H1 (cell line): ENCODE measurements at regions not wholly inside any gene's neighbourhood (a gene's known extent, or its start where the extent isn't known, plus 50 kb on each side); places are given as distances from the start of the nearest gene placed in this dataset.

ENCODE experiments used
- CTCF ChIA-PET: fragments of 300-600 bp; sonication (Branson Sonifier 250); formaldehyde crosslinking; loops from one replicate; lab custom pipeline; 2021; ENCODE audit not compliant: partially characterized antibody; lab: Charles Lee
- POLR2A ChIA-PET: fragments of 300-600 bp; sonication (Branson Sonifier 250); formaldehyde crosslinking; loops from one replicate; lab custom pipeline; 2021; ENCODE audit warnings: inconsistent platforms; ENCODE audit not compliant: partially characterized antibody; lab: Charles Lee
- DNase-seq, 2 experiments: peaks; one replicate each; pipeline versions ENCODE4 v3.0.0 to v3.0.0-alpha.2; 2010 to 2022; ENCODE audit warnings: low spot score in 2 of 2, low read depth in 1 of 2, mixed read lengths in 1 of 2
- FAIRE-seq: peaks from 2 replicates; lab custom pipeline; 2011; peaks lifted over from hg19 to GRCh38; lab: Jason Lieb, UNC
- H2AFZ ChIP-seq: 2 replicates; pipeline ENCODE4 v1.8.1; 2012; ENCODE audit warnings: low read length, inconsistent platforms
- H2AK5ac ChIP-seq: 2 replicates; pipeline ENCODE4 v1.6.1; 2013; ENCODE audit warnings: low read depth, low read length
- H2BK120ac ChIP-seq: replicated peaks from 2 replicates; pipeline ENCODE3; 2013; ENCODE audit warnings: low read depth, low read length, inconsistent platforms
- H2BK12ac ChIP-seq: 2 replicates; pipeline ENCODE4 v1.6.1; 2013; ENCODE audit warnings: low read depth, low read length
- H2BK15ac ChIP-seq: 2 replicates; pipeline ENCODE4 v1.6.1; 2013; ENCODE audit warnings: low read length
- H2BK20ac ChIP-seq: 2 replicates; pipeline ENCODE4 v1.6.1; 2013; ENCODE audit warnings: low read length
- H2BK5ac ChIP-seq: 2 replicates; pipeline ENCODE4 v1.6.1; 2013; ENCODE audit warnings: low read depth, low read length
- H3K14ac ChIP-seq: 2 replicates; pipeline ENCODE4 v1.6.1; 2013; ENCODE audit warnings: inconsistent platforms; ENCODE audit not compliant: insufficient read length
- H3K18ac ChIP-seq: 2 replicates; pipeline ENCODE4 v1.6.1; 2013; ENCODE audit warnings: low read length; ENCODE audit errors: extremely low read depth
- H3K23ac ChIP-seq: 2 replicates; pipeline ENCODE4 v1.6.1; 2013; ENCODE audit warnings: inconsistent platforms; ENCODE audit not compliant: insufficient read length
- H3K23me2 ChIP-seq: 2 replicates; pipeline ENCODE4 v1.6.1; 2013; ENCODE audit warnings: low read depth, low read length
- H3K27ac ChIP-seq: 2 replicates; pipeline ENCODE4 v1.6.1; 2011; ENCODE audit warnings: low read depth, low read length, inconsistent platforms
- H3K27me3 ChIP-seq, 4 experiments: replicated peaks in 1 of 4; 1 replicate in 1 of 4; 2 replicates in 3 of 4; pipeline versions ENCODE4 v1.6.1 to v1.8.1; 2011 to 2013; ENCODE audit warnings: low read length in 3 of 4, mild to moderate bottlenecking in 3 of 4, inconsistent platforms in 2 of 4, mixed read lengths in 2 of 4, moderate library complexity in 1 of 4; ENCODE audit not compliant: control insufficient read depth in 3 of 4, insufficient read depth in 3 of 4; ENCODE audit errors: extremely low read depth in 1 of 4
- H3K36me3 ChIP-seq, 4 experiments: 2 replicates each; pipeline versions ENCODE4 v1.6.1 to v1.8.1; 2011 to 2013; ENCODE audit warnings: mild to moderate bottlenecking in 4 of 4, low read length in 3 of 4, moderate library complexity in 2 of 4, control low read depth in 1 of 4, inconsistent platforms in 1 of 4; ENCODE audit not compliant: insufficient read depth in 4 of 4, control insufficient read depth in 2 of 4
- H3K4ac ChIP-seq: replicated peaks from 2 replicates; pipeline ENCODE3; 2013; ENCODE audit warnings: low read length, low read depth, mixed read lengths, inconsistent platforms; ENCODE audit not compliant: insufficient read length
- H3K4me1 ChIP-seq, 4 experiments: replicated peaks in 1 of 4; 1 replicate in 1 of 4; 2 replicates in 3 of 4; pipeline versions ENCODE4 v1.6.1 to v1.8.1; 2011 to 2013; ENCODE audit warnings: low read length in 3 of 4, inconsistent platforms in 2 of 4, mixed read lengths in 1 of 4; ENCODE audit not compliant: insufficient read depth in 4 of 4, control insufficient read depth in 3 of 4
- H3K4me2 ChIP-seq, 2 experiments: 2 replicates each; pipeline versions ENCODE4 v1.6.1 to v1.8.1; 2011 to 2013; ENCODE audit warnings: low read depth in 2 of 2, low read length in 2 of 2, control low read depth in 1 of 2, inconsistent platforms in 1 of 2, mild to moderate bottlenecking in 1 of 2; ENCODE audit not compliant: insufficient read depth in 1 of 2
- H3K4me3 ChIP-seq, 4 experiments: fragments of 200-600, 300-600 bp in 1 of 4; sonication (generic), shearing (Covaris generic), sonication (Bioruptor Twin) in 1 of 4; 2 replicates each; pipeline versions ENCODE4 v1.5.1 to v1.8.1; 2011 to 2016; ENCODE audit warnings: low read length in 4 of 4, low read depth in 3 of 4, control low read depth in 2 of 4, inconsistent platforms in 2 of 4, mild to moderate bottlenecking in 2 of 4, mixed read lengths in 1 of 4, moderate library complexity in 1 of 4; ENCODE audit not compliant: insufficient read depth in 2 of 4; ENCODE audit errors: extremely low read depth in 1 of 4
- H3K56ac ChIP-seq: replicated peaks from 2 replicates; pipeline ENCODE3; 2013; ENCODE audit warnings: low read depth, mild to moderate bottlenecking, mixed read lengths, low read length, inconsistent platforms; ENCODE audit not compliant: insufficient read length
- H3K79me1 ChIP-seq: 2 replicates; pipeline ENCODE4 v1.6.1; 2013; ENCODE audit warnings: low read depth, low read length, control low read depth
- H3K79me2 ChIP-seq, 2 experiments: 2 replicates each; pipeline versions ENCODE4 v1.6.1 to v1.8.1; 2012 to 2013; ENCODE audit warnings: low read length in 2 of 2, mild to moderate bottlenecking in 2 of 2, inconsistent platforms in 1 of 2; ENCODE audit not compliant: insufficient read depth in 2 of 2, control insufficient read depth in 1 of 2
- H3K9ac ChIP-seq, 4 experiments: replicated peaks in 1 of 4; 1 replicate in 1 of 4; 2 replicates in 3 of 4; pipeline versions ENCODE4 v1.6.1 to v1.8.1; 2011 to 2013; ENCODE audit warnings: low read depth in 3 of 4, low read length in 3 of 4, control low read depth in 2 of 4, mild to moderate bottlenecking in 2 of 4, moderate library complexity in 2 of 4, inconsistent platforms in 1 of 4; ENCODE audit errors: extremely low read depth in 1 of 4
- H3K9me3 ChIP-seq, 2 experiments: 2 replicates each; pipeline versions ENCODE4 v1.6.1 to v1.8.1; 2012 to 2013; ENCODE audit warnings: mild to moderate bottlenecking in 2 of 2, moderate library complexity in 2 of 2, control low read depth in 1 of 2, inconsistent platforms in 1 of 2, low read depth in 1 of 2, low read length in 1 of 2, mixed read lengths in 1 of 2; ENCODE audit not compliant: insufficient read depth in 2 of 2
- H4K20me1 ChIP-seq, 2 experiments: replicated peaks in 1 of 2; 2 replicates each; pipeline versions ENCODE3 to v1.8.1; 2011 to 2013; ENCODE audit warnings: inconsistent platforms in 2 of 2, low read length in 2 of 2, mild to moderate bottlenecking in 1 of 2; ENCODE audit not compliant: insufficient read depth in 2 of 2, control insufficient read depth in 1 of 2
- H4K5ac ChIP-seq: 2 replicates; pipeline ENCODE4 v1.6.1; 2013; ENCODE audit warnings: low read length, low read depth, mixed read lengths, inconsistent platforms; ENCODE audit not compliant: insufficient read length
- H4K8ac ChIP-seq: 2 replicates; pipeline ENCODE4 v1.8.0; 2013; ENCODE audit warnings: mild to moderate bottlenecking, moderate library complexity, low read length, inconsistent platforms; ENCODE audit not compliant: insufficient read depth; ENCODE audit errors: extremely low read depth
- H4K91ac ChIP-seq: replicated peaks from 2 replicates; pipeline ENCODE3; 2013; ENCODE audit warnings: low read length, mixed read lengths, inconsistent platforms; ENCODE audit not compliant: insufficient read length
- BRCA1 ChIP-seq: IDR thresholded peaks from 2 replicates; pipeline ENCODE4 v1.6.1; 2012; ENCODE audit warnings: low read depth, low read length, improper control_type of control experiment
- CEBPB ChIP-seq: IDR thresholded peaks from 2 replicates; pipeline ENCODE4 v1.6.1; 2012; ENCODE audit warnings: low read depth, low read length
- CTBP2 ChIP-seq: IDR thresholded peaks from 2 replicates; pipeline ENCODE4 v1.7.0; 2011; ENCODE audit warnings: borderline replicate concordance, mild to moderate bottlenecking, moderate library complexity, mixed read lengths, low read length; ENCODE audit not compliant: insufficient read depth, insufficient read length
- NRF1 ChIP-seq: IDR thresholded peaks from 2 replicates; pipeline ENCODE4 v1.6.1; 2011; ENCODE audit warnings: mild to moderate bottlenecking, low read depth, low read length, improper control_type of control experiment
- POLR2A ChIP-seq, 2 experiments: IDR thresholded peaks; 1 replicate in 1 of 2; 2 replicates in 1 of 2; pipeline ENCODE4 v1.6.1; 2011; ENCODE audit warnings: low read depth in 2 of 2, low read length in 2 of 2, mild to moderate bottlenecking in 2 of 2; ENCODE audit errors: control extremely low read depth in 1 of 2
- RNF2 ChIP-seq: fragments of 200-900, 300-1000 bp; sonication (generic); IDR thresholded peaks from 2 replicates; pipeline ENCODE4 v1.7.1; 2016; ENCODE audit warnings: borderline replicate concordance, low read depth, mild to moderate bottlenecking, antibody characterized with exemption, low read length; ENCODE audit not compliant: poor library complexity, severe bottlenecking; ENCODE audit errors: missing control alignments
- RXRA ChIP-seq: IDR thresholded peaks from 2 replicates; pipeline ENCODE4 v1.6.1; 2011; ENCODE audit warnings: low read depth, mild to moderate bottlenecking, low read length, moderate library complexity; ENCODE audit not compliant: insufficient read depth
- WGBS, 2 experiments: shearing (Covaris generic) in 1 of 2; methylation state at CpG; one replicate each; pipeline versions ENCODE4 v1.1.6 to v1.1.7; 2013 to 2015; ENCODE audit warnings: low lambda C conversion rate in 2 of 2, mixed read lengths in 2 of 2, inconsistent platforms in 1 of 2, low coverage in 1 of 2, missing lambda C conversion rate in 1 of 2; ENCODE audit not compliant: insufficient replicate concordance in 2 of 2, insufficient coverage in 1 of 2, insufficient read length in 1 of 2; ENCODE audit errors: extremely low coverage in 1 of 2, missing lambda C conversion rate in 1 of 2; 5-methylcytosine and 5-hydroxymethylcytosine counted together
- TF ChIP-seq, protein P1 (sequence below): IDR thresholded peaks from 2 replicates; pipeline ENCODE4 v1.6.1; 2012; ENCODE audit warnings: inconsistent platforms
- TF ChIP-seq, protein P2 (sequence below): IDR thresholded peaks from 2 replicates; pipeline ENCODE4 v1.6.1; 2012; ENCODE audit warnings: inconsistent platforms

DNA sequence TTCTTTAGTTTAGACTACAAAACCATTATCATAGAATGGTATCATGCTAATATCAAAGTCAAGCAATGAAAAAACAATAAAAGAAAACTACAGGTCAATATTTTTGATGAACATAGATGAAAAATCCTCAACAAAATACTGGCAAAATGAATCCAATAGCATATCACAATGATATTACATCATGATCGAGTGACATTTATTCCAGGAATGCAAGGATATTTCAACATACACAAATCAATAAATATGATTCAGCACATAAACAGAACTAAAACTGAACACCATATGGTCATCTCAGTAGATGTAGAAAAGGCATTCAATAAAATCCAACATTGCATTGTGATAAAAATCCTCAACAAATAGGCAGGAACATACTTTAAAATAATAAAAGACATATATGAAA lies 1657.7 kb downstream of the KCNT2 start:
- Histone ChIP-seq H3K27ac (no peak overlapping the region), H4K20me1 (no peaks in the 10 kb centered on the region), H3K23ac (no peak overlapping the region), H3K36me3 (no peaks in the 10 kb centered on the region), H4K5ac (no peak overlapping the region), H3K56ac (no peak overlapping the region), H3K14ac (no peak overlapping the region), H3K4ac (no peak overlapping the region), H3K9me3 (no peaks in the 10 kb centered on the region), H4K91ac (no peak overlapping the region), H4K8ac (no peak overlapping the region), H3K4me2 (no peak overlapping the region), H3K79me2 (no peaks in the 10 kb centered on the region), H3K4me3 (no peak overlapping the region), H2BK5ac (no peak overlapping the region), H3K27me3 (no peaks in the 10 kb centered on the region; a peak in 1 of 7 replicates), H3K23me2 (no peaks in the 10 kb centered on the region), H2BK20ac (no peak overlapping the region), H2BK120ac (no peak overlapping the region), H3K9ac (no peak overlapping the region), H3K79me1 (no peaks in the 10 kb centered on the region), H2AK5ac (no peak overlapping the region), H3K18ac (no peak overlapping the region), H2AFZ (no peak overlapping the region), H2BK12ac (no peak overlapping the region), H3K4me1 (no peaks in the 10 kb centered on the region), H2BK15ac (no peak overlapping the region)
- WGBS, 2 experiments = 91% methylated on average over 1 of the region's 1 CpG; no CpG with 5 or more reads in 1 of the 2 experiments
- DNase-seq = no peak
- TF ChIP-seq RNF2 = no peak
- TF ChIP-seq, protein P1, sequence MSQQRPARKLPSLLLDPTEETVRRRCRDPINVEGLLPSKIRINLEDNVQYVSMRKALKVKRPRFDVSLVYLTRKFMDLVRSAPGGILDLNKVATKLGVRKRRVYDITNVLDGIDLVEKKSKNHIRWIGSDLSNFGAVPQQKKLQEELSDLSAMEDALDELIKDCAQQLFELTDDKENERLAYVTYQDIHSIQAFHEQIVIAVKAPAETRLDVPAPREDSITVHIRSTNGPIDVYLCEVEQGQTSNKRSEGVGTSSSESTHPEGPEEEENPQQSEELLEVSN = no peak
- no peak for TF ChIP-seq BRCA1
- TF ChIP-seq, protein P2, sequence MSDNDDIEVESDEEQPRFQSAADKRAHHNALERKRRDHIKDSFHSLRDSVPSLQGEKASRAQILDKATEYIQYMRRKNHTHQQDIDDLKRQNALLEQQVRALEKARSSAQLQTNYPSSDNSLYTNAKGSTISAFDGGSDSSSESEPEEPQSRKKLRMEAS = no peak
- TF ChIP-seq CEBPB = no peak
- TF ChIP-seq NRF1 = no peak
- no peak for TF ChIP-seq POLR2A (IDR thresholded peaks at IDR 0.05; ENCODE audit: control extremely low read depth in 1 of 2, low read depth in 2 of 2, low read length in 2 of 2)
- no peak for TF ChIP-seq RXRA
- TF ChIP-seq CTBP2 = no peak
- POLR2A ChIA-PET = no interaction called here
- FAIRE-seq = no peak
- CTCF ChIA-PET = no interaction called here
